CD4-positive, CD25-positive, alpha-beta regulatory T cell (primary cell): ENCODE measurements at regions not wholly inside any gene's neighbourhood (a gene's known extent, or its start where the extent isn't known, plus 50 kb on each side); places are given as distances from the start of the nearest gene placed in this dataset.
"Not testable (repeated sequence)": the region's sequence is repeated elsewhere in the genome, so short reads cannot be mapped to it uniquely, and the experiment has no call there.

Experiments used
- ATAC-seq, 2 donors: fragments of 150-1000 bp; cut with Tn5 transposase; one replicate each; pipeline ENCODE4 v1.10.0; 2021; ENCODE audit warnings: low read depth in 2 of 2, moderate number of reproducible peaks in 2 of 2, moderate library complexity in 1 of 2
- DNase-seq, 3 donors: peaks; one replicate each; pipeline versions ENCODE4 v3.0.0 to v3.0.0-alpha.2; 2012 to 2022; ENCODE audit warnings: mixed read lengths in 1 of 3
- H3K27ac ChIP-seq: one replicate; pipeline ENCODE4 v1.7.0; 2013; ENCODE audit warnings: mild to moderate bottlenecking, low read length; ENCODE audit not compliant: insufficient read depth, poor library complexity, severe bottlenecking
- H3K27me3 ChIP-seq: one replicate; pipeline ENCODE4 v1.7.0; 2013; ENCODE audit warnings: low read length; ENCODE audit not compliant: control insufficient read depth, insufficient read depth
- H3K36me3 ChIP-seq: one replicate; pipeline ENCODE4 v1.7.0; 2013; ENCODE audit warnings: mild to moderate bottlenecking, low read length, moderate library complexity; ENCODE audit not compliant: control insufficient read depth, insufficient read depth
- H3K4me1 ChIP-seq: 2 replicates; pipeline ENCODE4 v1.7.0; 2013; ENCODE audit warnings: mild to moderate bottlenecking, low read length; ENCODE audit not compliant: insufficient read depth, control insufficient read depth, poor library complexity, severe bottlenecking
- H3K4me3 ChIP-seq: one replicate; pipeline ENCODE4 v1.7.0; 2013; ENCODE audit warnings: low read depth, mild to moderate bottlenecking, low read length, moderate library complexity
- H3K9me3 ChIP-seq, 2 experiments: 1 replicate in 1 of 2; 2 replicates in 1 of 2; pipeline ENCODE4 v1.7.0; 2013; ENCODE audit warnings: low read length in 2 of 2, mild to moderate bottlenecking in 1 of 2, moderate library complexity in 1 of 2; ENCODE audit not compliant: control insufficient read depth in 2 of 2
- H3K27ac Mint-ChIP-seq, 3 donors: one replicate each; pipeline ENCODE4 v1.8.0; 2020 to 2022; ENCODE audit warnings: mild to moderate bottlenecking in 3 of 3, mixed read lengths in 3 of 3, moderate library complexity in 2 of 3
- H3K27me3 Mint-ChIP-seq: one replicate; pipeline ENCODE4 v1.8.0; 2022; ENCODE audit warnings: mild to moderate bottlenecking, mixed read lengths
- H3K36me3 Mint-ChIP-seq: one replicate; pipeline ENCODE4 v1.8.0; 2020; ENCODE audit warnings: mixed read lengths
- H3K4me1 Mint-ChIP-seq, 4 donors: one replicate each; pipeline ENCODE4 v1.8.0; 2020 to 2022; ENCODE audit warnings: mixed read lengths in 4 of 4, mild to moderate bottlenecking in 1 of 4
- H3K4me3 Mint-ChIP-seq, 4 donors: one replicate each; pipeline ENCODE4 v1.8.0; 2020 to 2022; ENCODE audit warnings: mild to moderate bottlenecking in 4 of 4, mixed read lengths in 4 of 4, moderate library complexity in 3 of 4
- H3K9me3 Mint-ChIP-seq, 7 donors: one replicate each; pipeline ENCODE4 v1.8.0; 2020 to 2022; ENCODE audit warnings: mixed read lengths in 7 of 7, mild to moderate bottlenecking in 3 of 7, moderate library complexity in 2 of 7

- Mint-ChIP-seq H3K27me3 (no peaks in the 10 kb centered on the region), H3K9me3 (peaks cover 2 to 7% (median 3%) of the 10 kb centered on the region in 7 donors), H3K27ac (no peak overlapping the region), H3K4me1 (no peaks in the 10 kb centered on the region), H3K4me3 (no peak overlapping the region), H3K36me3 (no peaks in the 10 kb centered on the region)
- Histone ChIP-seq H3K27me3 (no peaks in the 10 kb centered on the region), H3K4me1 (no peaks in the 10 kb centered on the region), H3K27ac (no peak overlapping the region), H3K36me3 (no peaks in the 10 kb centered on the region), H3K4me3 (no peak overlapping the region), H3K9me3 (no peaks in the 10 kb centered on the region)
- no peak for ATAC-seq
- DNase-seq, result no peak
These were observed 609.2 kb downstream of the PSAT1 start for GRCh38 chr9:78905986-78906755.

DNA sequence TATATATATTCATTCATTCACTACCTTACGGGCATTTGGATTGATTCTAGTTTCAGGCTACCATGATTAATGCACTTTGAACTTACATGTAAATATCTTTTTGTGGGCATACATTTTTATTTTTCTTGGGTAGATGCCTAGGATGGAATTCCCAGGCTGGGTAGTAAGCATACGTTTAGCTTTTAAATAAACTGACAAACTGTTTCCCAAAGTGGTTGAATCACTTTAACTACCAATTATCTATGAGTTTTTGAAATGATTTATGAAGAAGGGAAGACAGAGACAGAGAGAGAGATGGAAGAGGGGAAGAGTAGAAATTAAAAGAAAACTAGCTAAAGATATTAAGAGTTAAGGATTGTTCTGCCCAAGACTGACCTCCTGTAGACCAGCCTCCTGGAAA lies 612.6 kb downstream of the PSAT1 start:
- H3K4me1 Mint-ChIP-seq, result no peaks in the 10 kb centered on the region

GRCh38 chr9:78916884-78917283 lies 620.0 kb downstream of the PSAT1 start:
- not testable (repeated sequence) for ATAC-seq, H3K4me1 ChIP-seq, H3K27me3 ChIP-seq, H3K36me3 ChIP-seq, H3K4me1 Mint-ChIP-seq, H3K36me3 Mint-ChIP-seq, H3K9me3 ChIP-seq, H3K27ac ChIP-seq, DNase-seq, H3K4me3 ChIP-seq, H3K4me3 Mint-ChIP-seq, H3K27ac Mint-ChIP-seq, H3K27me3 Mint-ChIP-seq
- peaks cover 0 to 11% (median 5%) of the 10 kb centered on the region in 7 donors for H3K9me3 Mint-ChIP-seq

More for the DNA sequence above, 612.6 kb downstream of the PSAT1 start:
- no peak overlapping the region for H3K4me3 Mint-ChIP-seq
- Histone ChIP-seq H3K36me3 (no peaks in the 10 kb centered on the region), H3K4me1 (no peaks in the 10 kb centered on the region), H3K27ac (no peak overlapping the region), H3K9me3 (no peaks in the 10 kb centered on the region), H3K27me3 (no peaks in the 10 kb centered on the region), H3K4me3 (no peak overlapping the region)
- peaks cover 2 to 5% (median 3%) of the 10 kb centered on the region in 7 donors for H3K9me3 Mint-ChIP-seq
- H3K27ac Mint-ChIP-seq, result no peak overlapping the region
- H3K36me3 Mint-ChIP-seq, result no peaks in the 10 kb centered on the region
- H3K27me3 Mint-ChIP-seq, result no peaks in the 10 kb centered on the region
- ATAC-seq, result no peak
- DNase-seq, result no peak

- no peaks in the 10 kb centered on the region for H3K27me3 ChIP-seq
- H3K4me1 Mint-ChIP-seq, result no peaks in the 10 kb centered on the region
- peaks cover 0 to 11% (median 5%) of the 10 kb centered on the region in 7 donors for H3K9me3 Mint-ChIP-seq
- no peak overlapping the region for H3K27ac Mint-ChIP-seq
- H3K27me3 Mint-ChIP-seq, result no peaks in the 10 kb centered on the region
- no peaks in the 10 kb centered on the region for H3K4me1 ChIP-seq
- DNase-seq (no peak), ATAC-seq (no peak)
- H3K36me3 ChIP-seq, result no peaks in the 10 kb centered on the region
- no peak overlapping the region for H3K27ac ChIP-seq
- no peak overlapping the region for H3K4me3 ChIP-seq
- no peak overlapping the region for H3K4me3 Mint-ChIP-seq
- no peaks in the 10 kb centered on the region for H3K36me3 Mint-ChIP-seq
- no peaks in the 10 kb centered on the region for H3K9me3 ChIP-seq
These were observed 622.1 kb downstream of the PSAT1 start for GRCh38 chr9:78918976-78919375.

GRCh38 chr9:78919701-78920100 lies 622.8 kb downstream of the PSAT1 start:
- H3K27me3 ChIP-seq, result no peaks in the 10 kb centered on the region
- peaks cover 0 to 11% (median 3%) of the 10 kb centered on the region in 7 donors for H3K9me3 Mint-ChIP-seq
- no peaks in the 10 kb centered on the region for H3K36me3 Mint-ChIP-seq
- H3K27ac Mint-ChIP-seq, result no peak overlapping the region
- DNase-seq, result no peak
- H3K9me3 ChIP-seq, result no peaks in the 10 kb centered on the region
- no peaks in the 10 kb centered on the region for H3K4me1 Mint-ChIP-seq
- H3K36me3 ChIP-seq, result no peaks in the 10 kb centered on the region
- H3K4me1 ChIP-seq, result no peaks in the 10 kb centered on the region
- no peak overlapping the region for H3K4me3 ChIP-seq
- no peaks in the 10 kb centered on the region for H3K27me3 Mint-ChIP-seq
- no peak overlapping the region for H3K27ac ChIP-seq
- no peak for ATAC-seq
- no peak overlapping the region for H3K4me3 Mint-ChIP-seq

- Histone ChIP-seq H3K27me3 (no peaks in the 10 kb centered on the region), H3K4me1 (no peaks in the 10 kb centered on the region), H3K4me3 (no peak overlapping the region), H3K27ac (no peak overlapping the region), H3K9me3 (no peaks in the 10 kb centered on the region), H3K36me3 (no peaks in the 10 kb centered on the region)
- H3K9me3 Mint-ChIP-seq, result peaks cover 0 to 10% (median 3%) of the 10 kb centered on the region in 7 donors
- ATAC-seq (no peak), DNase-seq (no peak)
- H3K27me3 Mint-ChIP-seq, result no peaks in the 10 kb centered on the region
- no peaks in the 10 kb centered on the region for H3K36me3 Mint-ChIP-seq
- no peak overlapping the region for H3K4me3 Mint-ChIP-seq
- H3K4me1 Mint-ChIP-seq, result no peaks in the 10 kb centered on the region
- no peak overlapping the region for H3K27ac Mint-ChIP-seq
These were observed 624.4 kb downstream of the PSAT1 start for GRCh38 chr9:78921341-78921740.

DNA sequence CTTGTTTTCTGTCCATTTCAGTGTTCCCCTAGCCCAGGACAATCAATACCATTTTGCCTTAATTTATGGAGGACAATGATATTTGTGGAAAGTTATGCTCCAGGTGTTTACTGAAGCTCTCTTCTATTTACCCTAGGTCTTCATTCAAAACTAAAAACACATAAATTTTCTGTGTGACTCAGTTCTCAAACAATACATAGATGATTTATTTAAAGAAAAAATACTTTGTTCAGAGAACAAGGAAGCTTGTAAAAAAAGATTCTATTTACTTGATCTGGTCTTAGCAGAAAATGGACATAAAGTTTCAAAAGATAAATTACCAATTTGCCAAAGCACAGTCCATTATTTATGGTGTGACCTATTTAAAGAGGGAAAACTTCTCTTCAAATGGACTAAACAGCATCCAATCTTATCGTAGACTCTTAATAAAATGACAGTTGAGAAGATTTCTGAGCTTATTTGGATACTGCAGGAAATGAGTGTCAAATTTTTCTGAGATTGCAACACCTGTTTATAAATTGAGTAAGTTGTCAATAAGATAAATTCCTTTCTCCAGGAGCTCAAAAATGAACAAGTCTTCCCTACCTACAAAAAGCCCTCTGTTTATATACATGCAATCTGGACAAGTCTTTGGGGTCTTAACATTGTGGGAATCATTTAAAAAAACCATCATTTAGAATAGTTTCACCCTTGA lies 627.2 kb downstream of the PSAT1 start:
- Histone ChIP-seq H3K4me3 (no peak overlapping the region), H3K27me3 (no peaks in the 10 kb centered on the region), H3K27ac (no peak overlapping the region), H3K36me3 (no peaks in the 10 kb centered on the region), H3K9me3 (no peaks in the 10 kb centered on the region), H3K4me1 (no peaks in the 10 kb centered on the region)
- no peak for DNase-seq
- peaks cover 0 to 6% (median 0%) of the 10 kb centered on the region in 7 donors for H3K9me3 Mint-ChIP-seq
- no peak for ATAC-seq
- H3K27ac Mint-ChIP-seq, result no peak overlapping the region
- no peaks in the 10 kb centered on the region for H3K27me3 Mint-ChIP-seq
- no peaks in the 10 kb centered on the region for H3K36me3 Mint-ChIP-seq
- no peaks in the 10 kb centered on the region for H3K4me1 Mint-ChIP-seq
- H3K4me3 Mint-ChIP-seq, result no peak overlapping the region
